ENCODE measurements at regions not wholly inside any gene's neighbourhood (a gene's known extent, or its start where the extent isn't known, plus 50 kb on each side); places are given as distances from the start of the nearest gene placed in this dataset.

DNA sequence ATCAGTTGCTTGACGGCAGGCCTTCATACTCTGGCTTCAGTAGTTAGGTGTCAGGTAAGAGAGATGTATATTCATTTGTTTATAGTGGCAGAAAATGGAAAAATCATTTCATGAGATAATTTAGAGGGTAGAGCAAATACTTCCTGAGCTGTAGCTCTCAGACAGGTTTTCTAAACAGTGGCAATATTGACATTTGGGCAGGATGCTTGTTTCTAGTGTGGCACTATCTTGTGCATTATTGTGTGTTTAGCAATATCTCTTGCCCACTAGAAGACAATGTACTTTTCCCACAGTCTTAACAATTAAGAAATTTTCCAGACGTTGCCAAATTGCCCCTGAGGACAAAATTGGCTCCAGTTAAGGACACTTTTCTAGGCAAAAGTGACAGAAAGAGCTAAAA is 1143.1 kb downstream of the PLA2G4A start:
- no peak for TF ChIP-seq CTCF (conservative IDR thresholded peaks at IDR 0.05; ENCODE audit: low read depth in 2 of 2)
- TF ChIP-seq EZH2 (IDR thresholded peaks at IDR 0.05; ENCODE audit: low read depth, unreplicated experiment) = no peak
- TF ChIP-seq, protein P1, sequence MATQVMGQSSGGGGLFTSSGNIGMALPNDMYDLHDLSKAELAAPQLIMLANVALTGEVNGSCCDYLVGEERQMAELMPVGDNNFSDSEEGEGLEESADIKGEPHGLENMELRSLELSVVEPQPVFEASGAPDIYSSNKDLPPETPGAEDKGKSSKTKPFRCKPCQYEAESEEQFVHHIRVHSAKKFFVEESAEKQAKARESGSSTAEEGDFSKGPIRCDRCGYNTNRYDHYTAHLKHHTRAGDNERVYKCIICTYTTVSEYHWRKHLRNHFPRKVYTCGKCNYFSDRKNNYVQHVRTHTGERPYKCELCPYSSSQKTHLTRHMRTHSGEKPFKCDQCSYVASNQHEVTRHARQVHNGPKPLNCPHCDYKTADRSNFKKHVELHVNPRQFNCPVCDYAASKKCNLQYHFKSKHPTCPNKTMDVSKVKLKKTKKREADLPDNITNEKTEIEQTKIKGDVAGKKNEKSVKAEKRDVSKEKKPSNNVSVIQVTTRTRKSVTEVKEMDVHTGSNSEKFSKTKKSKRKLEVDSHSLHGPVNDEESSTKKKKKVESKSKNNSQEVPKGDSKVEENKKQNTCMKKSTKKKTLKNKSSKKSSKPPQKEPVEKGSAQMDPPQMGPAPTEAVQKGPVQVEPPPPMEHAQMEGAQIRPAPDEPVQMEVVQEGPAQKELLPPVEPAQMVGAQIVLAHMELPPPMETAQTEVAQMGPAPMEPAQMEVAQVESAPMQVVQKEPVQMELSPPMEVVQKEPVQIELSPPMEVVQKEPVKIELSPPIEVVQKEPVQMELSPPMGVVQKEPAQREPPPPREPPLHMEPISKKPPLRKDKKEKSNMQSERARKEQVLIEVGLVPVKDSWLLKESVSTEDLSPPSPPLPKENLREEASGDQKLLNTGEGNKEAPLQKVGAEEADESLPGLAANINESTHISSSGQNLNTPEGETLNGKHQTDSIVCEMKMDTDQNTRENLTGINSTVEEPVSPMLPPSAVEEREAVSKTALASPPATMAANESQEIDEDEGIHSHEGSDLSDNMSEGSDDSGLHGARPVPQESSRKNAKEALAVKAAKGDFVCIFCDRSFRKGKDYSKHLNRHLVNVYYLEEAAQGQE (IDR thresholded peaks at IDR 0.05; ENCODE audit: unreplicated experiment) = no peak
- no peak for TF ChIP-seq CREB1 (CRISPR knock-in tag; IDR thresholded peaks at IDR 0.05; ENCODE audit: low read depth)
- no peak for TF ChIP-seq POLR2AphosphoS5 (IDR thresholded peaks at IDR 0.05; ENCODE audit: low read depth)
- TF ChIP-seq ZNF331 (CRISPR knock-in tag; IDR thresholded peaks at IDR 0.05; ENCODE audit: low read depth) = no peak
- TF ChIP-seq EZH2phosphoT487 (IDR thresholded peaks at IDR 0.05; ENCODE audit: unreplicated experiment) = no peak
- no peak for TF ChIP-seq ZNF114 (CRISPR knock-in tag; IDR thresholded peaks at IDR 0.05)
- TF ChIP-seq NANOG (IDR thresholded peaks at IDR 0.05; ENCODE audit: borderline replicate concordance) = no peak
- TF ChIP-seq STAT1 (IDR thresholded peaks at IDR 0.05; ENCODE audit: unreplicated experiment) = no peak

All from GM23338 (cell line).